SU-DHL-6 (cell line): ENCODE measurements at regions not wholly inside any gene's neighbourhood (a gene's known extent, or its start where the extent isn't known, plus 50 kb on each side); places are given as distances from the start of the nearest gene placed in this dataset.

Experiments used
- EZH2phosphoT487 ChIP-seq: fragments of 200-600 bp; sonication (generic), shearing (Covaris generic); conservative IDR thresholded peaks from 2 replicates; pipeline ENCODE4 v1.6.1; 2018; ENCODE audit warnings: mild to moderate bottlenecking, antibody characterized with exemption, low read length, moderate library complexity, mixed read lengths
- TF ChIP-seq, protein P1 (sequence below): fragments of 200-600 bp; sonication (generic); IDR thresholded peaks from one replicate; pipeline ENCODE4 v1.5.1; 2017; ENCODE audit warnings: antibody characterized with exemption, mild to moderate bottlenecking, low read length, moderate library complexity; ENCODE audit not compliant: insufficient read depth, poor library complexity, severe bottlenecking

DNA sequence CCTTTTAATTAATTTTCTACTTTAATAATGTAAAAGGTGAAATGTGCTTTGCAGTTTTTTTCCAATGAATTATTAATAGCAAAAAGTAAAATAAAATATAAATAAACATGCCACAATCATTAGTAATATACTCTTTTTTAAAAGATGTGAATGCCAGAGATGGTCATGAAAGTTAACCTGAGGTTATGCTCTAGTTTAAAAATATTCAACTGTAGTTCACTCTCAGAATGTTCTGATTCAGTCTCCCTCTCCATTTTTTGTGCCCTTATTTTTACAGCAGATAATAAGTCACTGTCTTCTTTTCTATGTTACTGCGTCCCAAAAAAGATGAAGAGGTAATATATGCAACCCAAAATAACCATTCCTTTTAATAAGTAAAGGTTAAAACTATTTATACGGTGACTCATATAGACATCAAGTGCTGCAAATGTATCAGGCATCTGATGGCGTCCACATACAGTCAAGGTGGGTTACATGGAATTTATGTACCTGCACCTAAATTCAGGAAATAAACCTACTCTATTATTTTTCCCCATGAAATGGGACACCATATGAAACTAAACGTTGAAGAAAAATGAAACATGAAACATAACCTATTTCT, 153.6 kb upstream of the ZNF804A start:
- TF ChIP-seq, protein P1, sequence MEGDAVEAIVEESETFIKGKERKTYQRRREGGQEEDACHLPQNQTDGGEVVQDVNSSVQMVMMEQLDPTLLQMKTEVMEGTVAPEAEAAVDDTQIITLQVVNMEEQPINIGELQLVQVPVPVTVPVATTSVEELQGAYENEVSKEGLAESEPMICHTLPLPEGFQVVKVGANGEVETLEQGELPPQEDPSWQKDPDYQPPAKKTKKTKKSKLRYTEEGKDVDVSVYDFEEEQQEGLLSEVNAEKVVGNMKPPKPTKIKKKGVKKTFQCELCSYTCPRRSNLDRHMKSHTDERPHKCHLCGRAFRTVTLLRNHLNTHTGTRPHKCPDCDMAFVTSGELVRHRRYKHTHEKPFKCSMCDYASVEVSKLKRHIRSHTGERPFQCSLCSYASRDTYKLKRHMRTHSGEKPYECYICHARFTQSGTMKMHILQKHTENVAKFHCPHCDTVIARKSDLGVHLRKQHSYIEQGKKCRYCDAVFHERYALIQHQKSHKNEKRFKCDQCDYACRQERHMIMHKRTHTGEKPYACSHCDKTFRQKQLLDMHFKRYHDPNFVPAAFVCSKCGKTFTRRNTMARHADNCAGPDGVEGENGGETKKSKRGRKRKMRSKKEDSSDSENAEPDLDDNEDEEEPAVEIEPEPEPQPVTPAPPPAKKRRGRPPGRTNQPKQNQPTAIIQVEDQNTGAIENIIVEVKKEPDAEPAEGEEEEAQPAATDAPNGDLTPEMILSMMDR = no peak
- no peak for TF ChIP-seq EZH2phosphoT487
